DOHH2 (cell line): ENCODE measurements at regions not wholly inside any gene's neighbourhood (a gene's known extent, or its start where the extent isn't known, plus 50 kb on each side); places are given as distances from the start of the nearest gene placed in this dataset.

Source experiments
- CTCF ChIP-seq: fragments of 200-600 bp; sonication (generic); IDR thresholded peaks from one replicate; pipeline ENCODE4 v1.5.1; 2014; ENCODE audit warnings: antibody characterized with exemption, mild to moderate bottlenecking, low read depth, low read length; ENCODE audit not compliant: poor library complexity, severe bottlenecking
- EZH2phosphoT487 ChIP-seq: fragments of 200-600 bp; sonication (generic); IDR thresholded peaks from 2 replicates; pipeline ENCODE4 v1.6.1; 2017; ENCODE audit warnings: borderline replicate concordance, mild to moderate bottlenecking, antibody characterized with exemption, low read length, moderate library complexity, mixed read lengths

- TF ChIP-seq CTCF (no peak), EZH2phosphoT487 (no peak)
These were observed 184.5 kb upstream of the CWC22 start for GRCh38 chr2:180191432-180192124.
